ENCODE measurements at regions not wholly inside any gene's neighbourhood (a gene's known extent, or its start where the extent isn't known, plus 50 kb on each side); places are given as distances from the start of the nearest gene placed in this dataset.

DNA sequence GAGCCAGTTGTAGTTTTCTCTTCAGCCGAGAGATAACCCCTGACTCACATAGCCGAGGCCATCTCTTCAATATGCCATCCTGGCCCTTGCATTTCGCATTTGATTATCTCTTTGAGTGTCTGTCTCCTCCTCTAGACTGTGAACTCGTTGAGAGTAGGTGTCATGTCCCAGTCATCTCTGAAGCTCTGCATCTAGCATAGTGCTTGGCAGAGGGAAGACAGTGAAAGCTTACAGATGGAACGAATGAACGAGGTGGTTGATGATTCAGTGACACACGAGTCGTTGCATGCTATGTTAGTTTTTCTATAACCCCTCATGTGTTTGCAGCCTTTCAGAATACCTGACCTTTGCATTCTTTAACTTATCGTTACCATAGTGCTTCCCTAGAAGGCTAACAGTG lies 59.9 kb upstream of the CYRIA start:
- ChIA-PET CTCF (no interaction called here), POLR2A (no interaction called here)
- no peaks in the 10 kb centered on the region for H3K4me1 ChIP-seq (ENCODE audit: control insufficient read depth, insufficient read depth, low read length)
- DNase-seq (ENCODE audit: low read depth, low spot score), result no peak
- H3K4me3 ChIP-seq (ENCODE audit: low read depth in 2 of 2, low read length in 2 of 2), result no peak overlapping the region
- intact Hi-C loops (cut with micrococcal nuclease; ENCODE audit: unreplicated experiment), result no loop called here
- ATAC-seq, result no peak
- H3K27me3 ChIP-seq (ENCODE audit: control insufficient read depth, insufficient read depth, low read length), result peaks cover 6% of the 10 kb centered on the region
- no peak overlapping the region for H3K27ac ChIP-seq (ENCODE audit: low read length)
- H3K9me3 ChIP-seq (ENCODE audit: control insufficient read depth, insufficient read depth, low read depth, low read length), result no peaks in the 10 kb centered on the region
- in situ Hi-C loops (cut with HindIII; ENCODE audit: low pct_unique_long_range_greater_than_20kb, low sequenced_read_pairs), result no loop called here
- TF ChIP-seq SIN3A (IDR thresholded peaks at IDR 0.05; ENCODE audit: borderline replicate concordance, insufficient read depth, low read depth, low read length) (no peak), TCF7L2 (IDR thresholded peaks at IDR 0.05; ENCODE audit: low read depth, low read length) (no peak), POLR2AphosphoS5 (IDR thresholded peaks at IDR 0.05; ENCODE audit: low read depth, low read length) (no peak)
- TF ChIP-seq, protein P1, sequence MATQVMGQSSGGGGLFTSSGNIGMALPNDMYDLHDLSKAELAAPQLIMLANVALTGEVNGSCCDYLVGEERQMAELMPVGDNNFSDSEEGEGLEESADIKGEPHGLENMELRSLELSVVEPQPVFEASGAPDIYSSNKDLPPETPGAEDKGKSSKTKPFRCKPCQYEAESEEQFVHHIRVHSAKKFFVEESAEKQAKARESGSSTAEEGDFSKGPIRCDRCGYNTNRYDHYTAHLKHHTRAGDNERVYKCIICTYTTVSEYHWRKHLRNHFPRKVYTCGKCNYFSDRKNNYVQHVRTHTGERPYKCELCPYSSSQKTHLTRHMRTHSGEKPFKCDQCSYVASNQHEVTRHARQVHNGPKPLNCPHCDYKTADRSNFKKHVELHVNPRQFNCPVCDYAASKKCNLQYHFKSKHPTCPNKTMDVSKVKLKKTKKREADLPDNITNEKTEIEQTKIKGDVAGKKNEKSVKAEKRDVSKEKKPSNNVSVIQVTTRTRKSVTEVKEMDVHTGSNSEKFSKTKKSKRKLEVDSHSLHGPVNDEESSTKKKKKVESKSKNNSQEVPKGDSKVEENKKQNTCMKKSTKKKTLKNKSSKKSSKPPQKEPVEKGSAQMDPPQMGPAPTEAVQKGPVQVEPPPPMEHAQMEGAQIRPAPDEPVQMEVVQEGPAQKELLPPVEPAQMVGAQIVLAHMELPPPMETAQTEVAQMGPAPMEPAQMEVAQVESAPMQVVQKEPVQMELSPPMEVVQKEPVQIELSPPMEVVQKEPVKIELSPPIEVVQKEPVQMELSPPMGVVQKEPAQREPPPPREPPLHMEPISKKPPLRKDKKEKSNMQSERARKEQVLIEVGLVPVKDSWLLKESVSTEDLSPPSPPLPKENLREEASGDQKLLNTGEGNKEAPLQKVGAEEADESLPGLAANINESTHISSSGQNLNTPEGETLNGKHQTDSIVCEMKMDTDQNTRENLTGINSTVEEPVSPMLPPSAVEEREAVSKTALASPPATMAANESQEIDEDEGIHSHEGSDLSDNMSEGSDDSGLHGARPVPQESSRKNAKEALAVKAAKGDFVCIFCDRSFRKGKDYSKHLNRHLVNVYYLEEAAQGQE (IDR thresholded peaks at IDR 0.05; ENCODE audit: insufficient read depth in 1 of 2, low read depth in 2 of 2, low read length in 1 of 2), result no peak
- TF ChIP-seq, protein P2, sequence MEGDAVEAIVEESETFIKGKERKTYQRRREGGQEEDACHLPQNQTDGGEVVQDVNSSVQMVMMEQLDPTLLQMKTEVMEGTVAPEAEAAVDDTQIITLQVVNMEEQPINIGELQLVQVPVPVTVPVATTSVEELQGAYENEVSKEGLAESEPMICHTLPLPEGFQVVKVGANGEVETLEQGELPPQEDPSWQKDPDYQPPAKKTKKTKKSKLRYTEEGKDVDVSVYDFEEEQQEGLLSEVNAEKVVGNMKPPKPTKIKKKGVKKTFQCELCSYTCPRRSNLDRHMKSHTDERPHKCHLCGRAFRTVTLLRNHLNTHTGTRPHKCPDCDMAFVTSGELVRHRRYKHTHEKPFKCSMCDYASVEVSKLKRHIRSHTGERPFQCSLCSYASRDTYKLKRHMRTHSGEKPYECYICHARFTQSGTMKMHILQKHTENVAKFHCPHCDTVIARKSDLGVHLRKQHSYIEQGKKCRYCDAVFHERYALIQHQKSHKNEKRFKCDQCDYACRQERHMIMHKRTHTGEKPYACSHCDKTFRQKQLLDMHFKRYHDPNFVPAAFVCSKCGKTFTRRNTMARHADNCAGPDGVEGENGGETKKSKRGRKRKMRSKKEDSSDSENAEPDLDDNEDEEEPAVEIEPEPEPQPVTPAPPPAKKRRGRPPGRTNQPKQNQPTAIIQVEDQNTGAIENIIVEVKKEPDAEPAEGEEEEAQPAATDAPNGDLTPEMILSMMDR (IDR thresholded peaks at IDR 0.05), result no peak
- H3K36me3 ChIP-seq (ENCODE audit: control insufficient read depth, insufficient read depth, low read length), result no peaks in the 10 kb centered on the region
- BruUV-seq (replicated peaks), result no TSS peak

DNA sequence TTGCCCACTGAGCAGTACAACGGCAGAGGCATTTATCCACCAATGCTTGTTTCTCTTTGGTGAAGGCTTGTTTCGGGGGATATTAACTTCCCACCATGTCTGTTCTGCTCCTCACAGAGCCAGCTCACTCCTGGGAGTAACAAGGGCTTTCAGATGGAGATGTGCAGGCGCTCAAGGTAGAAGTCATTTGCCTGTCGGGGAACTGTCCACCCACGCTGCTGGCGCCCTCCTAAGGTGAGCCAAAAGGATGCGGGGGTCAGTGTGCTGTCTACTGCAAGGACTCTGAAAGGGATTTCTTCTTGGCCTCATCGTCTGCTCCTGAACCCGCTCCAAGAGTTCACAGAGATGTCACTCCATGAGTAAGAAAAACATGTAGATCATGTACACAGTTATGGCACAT lies 57.0 kb upstream of the CYRIA start:
- no peak for ATAC-seq
- DNase-seq (ENCODE audit: low read depth, low spot score), result no peak
- intact Hi-C loops (cut with micrococcal nuclease; ENCODE audit: unreplicated experiment) (no loop called here), in situ Hi-C loops (cut with HindIII; ENCODE audit: low pct_unique_long_range_greater_than_20kb, low sequenced_read_pairs) (no loop called here)
- no peak overlapping the region for H3K4me3 ChIP-seq (ENCODE audit: low read depth in 2 of 2, low read length in 2 of 2)
- CTCF ChIA-PET, result no interaction called here
- no peaks in the 10 kb centered on the region for H3K9me3 ChIP-seq (ENCODE audit: control insufficient read depth, insufficient read depth, low read depth, low read length)
- H3K27ac ChIP-seq (ENCODE audit: low read length), result no peak overlapping the region
- peaks cover 6% of the 10 kb centered on the region for H3K27me3 ChIP-seq (ENCODE audit: control insufficient read depth, insufficient read depth, low read length)
- BruUV-seq (replicated peaks), result no TSS peak
- POLR2A ChIA-PET, result no interaction called here
- no peaks in the 10 kb centered on the region for H3K36me3 ChIP-seq (ENCODE audit: control insufficient read depth, insufficient read depth, low read length)
- TF ChIP-seq POLR2AphosphoS5 (IDR thresholded peaks at IDR 0.05; ENCODE audit: low read depth, low read length) (no peak), SIN3A (IDR thresholded peaks at IDR 0.05; ENCODE audit: borderline replicate concordance, insufficient read depth, low read depth, low read length) (no peak)
- H3K4me1 ChIP-seq (ENCODE audit: control insufficient read depth, insufficient read depth, low read length), result no peaks in the 10 kb centered on the region

DNA sequence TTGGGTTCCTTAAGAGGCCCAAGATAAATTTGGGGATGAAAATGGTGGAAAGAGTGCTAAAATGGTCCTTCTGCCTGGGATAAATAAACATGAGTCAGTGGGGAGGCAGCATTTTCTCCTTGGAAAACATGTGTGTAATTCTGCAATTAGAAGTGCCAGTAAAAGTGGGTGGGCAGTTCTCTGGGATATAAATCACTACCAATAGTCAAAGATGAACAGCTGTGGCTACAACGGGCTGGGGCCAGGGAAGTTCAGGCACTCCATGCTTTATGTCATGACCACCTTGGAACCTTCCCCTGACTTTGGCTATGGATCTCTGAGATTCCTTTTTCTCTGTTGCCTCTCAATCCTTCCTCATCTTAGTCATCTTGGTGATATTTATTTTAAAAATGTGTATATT lies 56.5 kb upstream of the CYRIA start:
- POLR2A ChIA-PET, result no interaction called here
- intact Hi-C loops (cut with micrococcal nuclease; ENCODE audit: unreplicated experiment), result no loop called here

More for the DNA sequence above, 56.5 kb upstream of the CYRIA start:
- DNase-seq (ENCODE audit: low read depth, low spot score) (no peak), ATAC-seq (no peak)
- TF ChIP-seq POLR2AphosphoS5 (IDR thresholded peaks at IDR 0.05; ENCODE audit: low read depth, low read length) (no peak), TCF7L2 (IDR thresholded peaks at IDR 0.05; ENCODE audit: low read depth, low read length) (no peak), SIN3A (IDR thresholded peaks at IDR 0.05; ENCODE audit: borderline replicate concordance, insufficient read depth, low read depth, low read length) (no peak)
- TF ChIP-seq, protein P1 (IDR thresholded peaks at IDR 0.05; ENCODE audit: insufficient read depth in 1 of 2, low read depth in 2 of 2, low read length in 1 of 2), result no peak
- TF ChIP-seq, protein P2 (IDR thresholded peaks at IDR 0.05), result no peak
- H3K27ac ChIP-seq (ENCODE audit: low read length), result no peak overlapping the region
- no TSS peak for BruUV-seq (replicated peaks)
- peaks cover 6% of the 10 kb centered on the region for H3K27me3 ChIP-seq (ENCODE audit: control insufficient read depth, insufficient read depth, low read length)
- no peaks in the 10 kb centered on the region for H3K36me3 ChIP-seq (ENCODE audit: control insufficient read depth, insufficient read depth, low read length)
- H3K4me1 ChIP-seq (ENCODE audit: control insufficient read depth, insufficient read depth, low read length), result no peaks in the 10 kb centered on the region
- no peaks in the 10 kb centered on the region for H3K9me3 ChIP-seq (ENCODE audit: control insufficient read depth, insufficient read depth, low read depth, low read length)
- no peak overlapping the region for H3K4me3 ChIP-seq (ENCODE audit: low read depth in 2 of 2, low read length in 2 of 2)
- CTCF ChIA-PET, result no interaction called here
- in situ Hi-C loops (cut with HindIII; ENCODE audit: low pct_unique_long_range_greater_than_20kb, low sequenced_read_pairs), result no loop called here

All from Panc1 (cell line).